CD14-positive monocyte (primary cell): ENCODE measurements at regions not wholly inside any gene's neighbourhood (a gene's known extent, or its start where the extent isn't known, plus 50 kb on each side); places are given as distances from the start of the nearest gene placed in this dataset.

Source experiments
- DNase-seq, 3 donors: peaks; one replicate each; pipeline ENCODE4 v3.0.0-alpha.2; 2011 to 2022
- H2AFZ ChIP-seq: 2 replicates; pipeline ENCODE4 v1.6.0; 2012; ENCODE audit warnings: mild to moderate bottlenecking, low read depth, low read length, inconsistent platforms; ENCODE audit not compliant: insufficient read depth, poor library complexity, severe bottlenecking
- H3K27ac ChIP-seq, 2 donors: 1 replicate in 1 of 2; 2 replicates in 1 of 2; pipeline ENCODE4 v1.5.1; 2012 to 2013; ENCODE audit warnings: low read length in 2 of 2, control low read depth in 1 of 2, inconsistent platforms in 1 of 2, low read depth in 1 of 2, mild to moderate bottlenecking in 1 of 2
- H3K27me3 ChIP-seq, 2 donors: one replicate each; pipeline versions ENCODE4 v1.6.0 to v1.6.1; 2011 to 2013; ENCODE audit warnings: low read length in 2 of 2; ENCODE audit not compliant: control insufficient read depth in 2 of 2, insufficient read depth in 2 of 2
- H3K36me3 ChIP-seq, 2 donors: replicated peaks in 1 of 2; 1 replicate in 1 of 2; 2 replicates in 1 of 2; pipeline versions ENCODE4 v1.5.1 to v1.6.1; 2012 to 2013; ENCODE audit warnings: low read length in 2 of 2, control low read depth in 1 of 2, inconsistent platforms in 1 of 2, mild to moderate bottlenecking in 1 of 2; ENCODE audit not compliant: insufficient read depth in 2 of 2, control insufficient read depth in 1 of 2
- H3K4me1 ChIP-seq, 2 donors: 1 replicate in 1 of 2; 2 replicates in 1 of 2; pipeline versions ENCODE4 v1.5.1 to v1.6.1; 2012 to 2013; ENCODE audit warnings: low read length in 2 of 2, control low read depth in 1 of 2, inconsistent platforms in 1 of 2, mild to moderate bottlenecking in 1 of 2, moderate library complexity in 1 of 2; ENCODE audit not compliant: insufficient read depth in 2 of 2, control insufficient read depth in 1 of 2
- H3K4me2 ChIP-seq: replicated peaks from 2 replicates; pipeline ENCODE3; 2012; ENCODE audit warnings: low read length, moderate library complexity, mild to moderate bottlenecking; ENCODE audit not compliant: poor library complexity, severe bottlenecking; ENCODE audit errors: extremely low read depth
- H3K4me3 ChIP-seq, 3 experiments: fragments of 200-600 bp in 1 of 3; sonication (generic) in 1 of 3; replicated peaks in 1 of 3; 1 replicate in 2 of 3; 2 replicates in 1 of 3; pipeline ENCODE4 v1.5.1; 2011 to 2013; ENCODE audit warnings: low read length in 3 of 3, mild to moderate bottlenecking in 3 of 3, control low read depth in 2 of 3, low read depth in 2 of 3, inconsistent platforms in 1 of 3, moderate library complexity in 1 of 3
- H3K79me2 ChIP-seq: 2 replicates; pipeline ENCODE4 v1.6.0; 2012; ENCODE audit warnings: mild to moderate bottlenecking, control low read depth, inconsistent platforms, low read length, moderate library complexity; ENCODE audit not compliant: insufficient read depth
- H3K9ac ChIP-seq: 2 replicates; pipeline ENCODE4 v1.6.0; 2017; ENCODE audit warnings: low read length, mild to moderate bottlenecking; ENCODE audit not compliant: insufficient read depth, poor library complexity, severe bottlenecking
- H3K9me3 ChIP-seq, 2 donors: replicated peaks in 1 of 2; 1 replicate in 1 of 2; 2 replicates in 1 of 2; pipeline versions ENCODE4 v1.5.1 to v1.6.1; 2012 to 2013; ENCODE audit warnings: low read length in 2 of 2, control low read depth in 1 of 2; ENCODE audit not compliant: control insufficient read depth in 1 of 2, insufficient read depth in 1 of 2
- H4K20me1 ChIP-seq: 2 replicates; pipeline ENCODE4 v1.6.0; 2012; ENCODE audit warnings: mild to moderate bottlenecking, low read length, control low read depth, moderate library complexity; ENCODE audit not compliant: insufficient read depth
- H3K27ac Mint-ChIP-seq, 7 donors: one replicate each; pipeline ENCODE4 v1.8.0; 2020; ENCODE audit warnings: mild to moderate bottlenecking in 7 of 7, mixed read lengths in 7 of 7, moderate library complexity in 6 of 7, inconsistent platforms in 2 of 7
- H3K27me3 Mint-ChIP-seq, 3 donors: one replicate each; pipeline ENCODE4 v1.8.0; 2021 to 2022; ENCODE audit warnings: low read depth in 3 of 3, mild to moderate bottlenecking in 3 of 3, mixed read lengths in 3 of 3, moderate library complexity in 3 of 3, inconsistent platforms in 1 of 3
- H3K36me3 Mint-ChIP-seq, 2 donors: one replicate each; pipeline ENCODE4 v1.8.0; 2020; ENCODE audit warnings: mixed read lengths in 2 of 2, inconsistent platforms in 1 of 2, mild to moderate bottlenecking in 1 of 2
- H3K4me1 Mint-ChIP-seq: one replicate; pipeline ENCODE4 v1.8.0; 2020; ENCODE audit warnings: mild to moderate bottlenecking, mixed read lengths
- H3K4me3 Mint-ChIP-seq, 2 donors: one replicate each; pipeline ENCODE4 v1.8.0; 2020; ENCODE audit warnings: mild to moderate bottlenecking in 2 of 2, mixed read lengths in 2 of 2, moderate library complexity in 1 of 2
- H3K9me3 Mint-ChIP-seq, 7 donors: one replicate each; pipeline ENCODE4 v1.8.0; 2020 to 2022; ENCODE audit warnings: mixed read lengths in 7 of 7, mild to moderate bottlenecking in 6 of 7, moderate library complexity in 6 of 7, inconsistent platforms in 2 of 7
- WGBS: methylation state at CpG from one replicate; pipeline ENCODE4 v1.1.5; 2013; ENCODE audit warnings: missing lambda C conversion rate; ENCODE audit not compliant: insufficient coverage; 5-methylcytosine and 5-hydroxymethylcytosine counted together
- intact Hi-C, 2 donors: fragments of 100-400 bp; cut with micrococcal nuclease; formaldehyde crosslinking; loops; one replicate each; pipeline versions ENCODE4 v1.15.0 to v1.15.1; 2023
- TF ChIP-seq, protein P1 (sequence below): fragments of 200-600 bp; IDR thresholded peaks from one replicate; pipeline ENCODE4 v1.8.0; 2022; ENCODE audit warnings: antibody characterized with exemption, mild to moderate bottlenecking

DNA sequence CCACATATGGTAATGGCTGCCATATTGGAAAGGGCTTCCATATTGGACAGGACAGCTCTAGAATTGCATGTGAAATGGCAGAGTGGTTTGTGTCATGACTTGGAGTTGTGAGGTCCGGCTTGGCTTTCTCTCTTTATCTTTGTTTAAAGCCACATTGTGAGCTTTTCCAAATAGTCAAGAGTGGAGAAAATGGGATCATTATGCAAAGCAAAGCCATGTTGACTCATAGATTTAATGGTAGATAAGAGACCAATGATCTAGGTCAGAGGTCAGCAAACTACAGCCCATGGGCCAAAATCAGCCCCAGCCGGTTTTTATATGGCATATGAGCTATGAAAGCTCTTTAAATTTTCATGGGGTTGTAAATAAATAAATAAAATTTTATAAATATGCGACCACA is 449.1 kb downstream of the BCL11B start:
- Histone ChIP-seq H3K4me1 (no peaks in the 10 kb centered on the region), H3K9ac (no peak overlapping the region), H3K27ac (no peak overlapping the region), H3K9me3 (no peaks in the 10 kb centered on the region), H3K79me2 (no peaks in the 10 kb centered on the region), H3K4me3 (no peak overlapping the region), H3K36me3 (no peaks in the 10 kb centered on the region), H3K4me2 (no peak overlapping the region), H2AFZ (no peak overlapping the region), H3K27me3 (no peaks in the 10 kb centered on the region), H4K20me1 (no peaks in the 10 kb centered on the region)
- 100% methylated on average over 1 of the region's 3 CpGs for WGBS
- intact Hi-C loops, result no loop called here
- H3K27me3 Mint-ChIP-seq, result peaks cover 0 to 1% (median 0%) of the 10 kb centered on the region in 3 donors
- DNase-seq, result no peak
- peaks cover 0 to 5% (median 3%) of the 10 kb centered on the region in 7 donors for H3K9me3 Mint-ChIP-seq
- no peak overlapping the region for H3K27ac Mint-ChIP-seq
- no peak overlapping the region for H3K4me3 Mint-ChIP-seq
- H3K4me1 Mint-ChIP-seq, result no peaks in the 10 kb centered on the region
- TF ChIP-seq, protein P1, sequence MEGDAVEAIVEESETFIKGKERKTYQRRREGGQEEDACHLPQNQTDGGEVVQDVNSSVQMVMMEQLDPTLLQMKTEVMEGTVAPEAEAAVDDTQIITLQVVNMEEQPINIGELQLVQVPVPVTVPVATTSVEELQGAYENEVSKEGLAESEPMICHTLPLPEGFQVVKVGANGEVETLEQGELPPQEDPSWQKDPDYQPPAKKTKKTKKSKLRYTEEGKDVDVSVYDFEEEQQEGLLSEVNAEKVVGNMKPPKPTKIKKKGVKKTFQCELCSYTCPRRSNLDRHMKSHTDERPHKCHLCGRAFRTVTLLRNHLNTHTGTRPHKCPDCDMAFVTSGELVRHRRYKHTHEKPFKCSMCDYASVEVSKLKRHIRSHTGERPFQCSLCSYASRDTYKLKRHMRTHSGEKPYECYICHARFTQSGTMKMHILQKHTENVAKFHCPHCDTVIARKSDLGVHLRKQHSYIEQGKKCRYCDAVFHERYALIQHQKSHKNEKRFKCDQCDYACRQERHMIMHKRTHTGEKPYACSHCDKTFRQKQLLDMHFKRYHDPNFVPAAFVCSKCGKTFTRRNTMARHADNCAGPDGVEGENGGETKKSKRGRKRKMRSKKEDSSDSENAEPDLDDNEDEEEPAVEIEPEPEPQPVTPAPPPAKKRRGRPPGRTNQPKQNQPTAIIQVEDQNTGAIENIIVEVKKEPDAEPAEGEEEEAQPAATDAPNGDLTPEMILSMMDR, result no peak
- no peaks in the 10 kb centered on the region for H3K36me3 Mint-ChIP-seq

- peaks cover 0 to 5% (median 0%) of the 10 kb centered on the region in 7 donors for H3K9me3 Mint-ChIP-seq
- no peak overlapping the region for H3K9ac ChIP-seq
- H3K4me3 Mint-ChIP-seq, result no peak overlapping the region
- no peaks in the 10 kb centered on the region for H4K20me1 ChIP-seq
- H3K27me3 ChIP-seq, result no peaks in the 10 kb centered on the region
- no CpG with 5 or more reads among the region's 1 CpG for WGBS
- H3K4me1 ChIP-seq, result no peaks in the 10 kb centered on the region
- H3K79me2 ChIP-seq, result no peaks in the 10 kb centered on the region
- H2AFZ ChIP-seq, result no peak overlapping the region
- no peak overlapping the region for H3K27ac ChIP-seq
- no peak overlapping the region for H3K4me3 ChIP-seq
- no peak overlapping the region for H3K4me2 ChIP-seq
- no peaks in the 10 kb centered on the region for H3K36me3 Mint-ChIP-seq
- no peaks in the 10 kb centered on the region for H3K36me3 ChIP-seq
- intact Hi-C loops, result no loop called here
- no peaks in the 10 kb centered on the region for H3K9me3 ChIP-seq
- H3K27me3 Mint-ChIP-seq, result peaks cover 0 to 1% (median 0%) of the 10 kb centered on the region in 3 donors
- H3K27ac Mint-ChIP-seq, result no peak overlapping the region
- H3K4me1 Mint-ChIP-seq, result no peaks in the 10 kb centered on the region
- no peak for DNase-seq
- TF ChIP-seq, protein P1, result no peak
These were observed 445.4 kb downstream of the BCL11B start for GRCh38 chr14:98826618-98827017.
